Mesenchymal stem cell (in vitro differentiated cells and primary cell): ENCODE measurements at regions not wholly inside any gene's neighbourhood (a gene's known extent, or its start where the extent isn't known, plus 50 kb on each side); places are given as distances from the start of the nearest gene placed in this dataset.

Experiments used
- DNase-seq: peaks from one replicate; pipeline ENCODE4 v3.0.0-alpha.2; 2013
- H2AFZ ChIP-seq: one replicate; pipeline ENCODE4 v1.6.1; 2013; ENCODE audit warnings: low read depth, mild to moderate bottlenecking, control low read depth, inconsistent platforms, low read length, moderate library complexity
- H2AK5ac ChIP-seq: 2 replicates; pipeline ENCODE4 v1.6.1; 2013; ENCODE audit warnings: low read length, moderate library complexity, mild to moderate bottlenecking, inconsistent platforms; ENCODE audit not compliant: severe bottlenecking
- H2BK120ac ChIP-seq: one replicate; pipeline ENCODE4 v1.6.1; 2013; ENCODE audit warnings: low read depth, mild to moderate bottlenecking, inconsistent platforms, low read length, moderate library complexity
- H2BK12ac ChIP-seq, 2 experiments: one replicate each; pipeline ENCODE4 v1.6.1; 2013; ENCODE audit warnings: inconsistent platforms in 2 of 2, low read length in 2 of 2, mild to moderate bottlenecking in 2 of 2, moderate library complexity in 2 of 2, control low read depth in 1 of 2
- H2BK15ac ChIP-seq: one replicate; pipeline ENCODE4 v1.6.1; 2013; ENCODE audit warnings: mild to moderate bottlenecking, low read depth, inconsistent platforms; ENCODE audit not compliant: poor library complexity, severe bottlenecking
- H2BK5ac ChIP-seq: 2 replicates; pipeline ENCODE4 v1.6.1; 2013; ENCODE audit warnings: low read depth, mild to moderate bottlenecking, low read length, control low read depth, inconsistent platforms; ENCODE audit not compliant: poor library complexity, severe bottlenecking
- H3K14ac ChIP-seq, 2 experiments: one replicate each; pipeline ENCODE4 v1.6.1; 2013; ENCODE audit warnings: inconsistent platforms in 2 of 2, low read length in 2 of 2, control low read depth in 1 of 2, mild to moderate bottlenecking in 1 of 2, moderate library complexity in 1 of 2
- H3K18ac ChIP-seq, 2 experiments: one replicate each; pipeline ENCODE4 v1.6.1; 2013; ENCODE audit warnings: inconsistent platforms in 2 of 2, low read length in 2 of 2, control low read depth in 1 of 2, low read depth in 1 of 2, mild to moderate bottlenecking in 1 of 2
- H3K23ac ChIP-seq, 2 experiments: one replicate each; pipeline ENCODE4 v1.6.1; 2013; ENCODE audit warnings: inconsistent platforms in 2 of 2, low read length in 2 of 2, mild to moderate bottlenecking in 2 of 2, moderate library complexity in 2 of 2, control low read depth in 1 of 2
- H3K27ac ChIP-seq: 2 replicates; pipeline ENCODE4 v1.5.1; 2013; ENCODE audit warnings: mild to moderate bottlenecking, moderate library complexity, low read length, control low read depth, inconsistent platforms; ENCODE audit not compliant: poor library complexity, severe bottlenecking
- H3K27me3 ChIP-seq, 2 experiments: 2 replicates each; pipeline versions ENCODE4 v1.6.1 to v1.7.0; 2013; ENCODE audit warnings: low read length in 2 of 2, mild to moderate bottlenecking in 2 of 2, moderate library complexity in 2 of 2, control low read depth in 1 of 2, inconsistent platforms in 1 of 2; ENCODE audit not compliant: control insufficient read depth in 1 of 2, insufficient read depth in 1 of 2
- H3K36me3 ChIP-seq, 2 experiments: 2 replicates each; pipeline versions ENCODE4 v1.6.1 to v1.7.0; 2013; ENCODE audit warnings: low read length in 2 of 2, control low read depth in 1 of 2, inconsistent platforms in 1 of 2, low read depth in 1 of 2, mild to moderate bottlenecking in 1 of 2; ENCODE audit not compliant: insufficient read depth in 2 of 2, control insufficient read depth in 1 of 2
- H3K4ac ChIP-seq, 2 experiments: one replicate each; pipeline ENCODE4 v1.6.1; 2013; ENCODE audit warnings: inconsistent platforms in 2 of 2, low read length in 2 of 2, mild to moderate bottlenecking in 2 of 2, moderate library complexity in 2 of 2, control low read depth in 1 of 2, low read depth in 1 of 2
- H3K4me1 ChIP-seq: 2 replicates; pipeline ENCODE4 v1.6.1; 2013; ENCODE audit warnings: low read depth, low read length, control low read depth; ENCODE audit not compliant: control insufficient read depth, insufficient read depth
- H3K4me2 ChIP-seq: 2 replicates; pipeline ENCODE4 v1.6.1; 2013; ENCODE audit warnings: low read length, mild to moderate bottlenecking, inconsistent platforms; ENCODE audit not compliant: poor library complexity, severe bottlenecking
- H3K4me3 ChIP-seq, 2 experiments: 2 replicates each; pipeline versions ENCODE4 v1.5.1 to v1.7.0; 2013; ENCODE audit warnings: low read length in 2 of 2, mild to moderate bottlenecking in 2 of 2, control low read depth in 1 of 2, low read depth in 1 of 2; ENCODE audit not compliant: insufficient read depth in 1 of 2
- H3K79me1 ChIP-seq: replicated peaks from 2 replicates; pipeline ENCODE4 v1.6.1; 2013; ENCODE audit warnings: mild to moderate bottlenecking, control low read depth, low read length, inconsistent platforms; ENCODE audit not compliant: poor library complexity, severe bottlenecking
- H3K9ac ChIP-seq: 2 replicates; pipeline ENCODE4 v1.7.0; 2013; ENCODE audit warnings: mild to moderate bottlenecking, low read length, moderate library complexity
- H3K9me3 ChIP-seq: 2 replicates; pipeline ENCODE4 v1.7.0; 2013; ENCODE audit warnings: mild to moderate bottlenecking, low read length; ENCODE audit not compliant: control insufficient read depth
- H4K8ac ChIP-seq: one replicate; pipeline ENCODE4 v1.6.1; 2013; ENCODE audit warnings: inconsistent platforms, mild to moderate bottlenecking, low read length, moderate library complexity
- H4K91ac ChIP-seq: one replicate; pipeline ENCODE4 v1.6.1; 2013; ENCODE audit warnings: mild to moderate bottlenecking, low read length, inconsistent platforms
- WGBS: methylation state at CpG from one replicate; pipeline ENCODE4 v1.1.7; 2013; ENCODE audit warnings: mixed read lengths; 5-methylcytosine and 5-hydroxymethylcytosine counted together

- Histone ChIP-seq H3K4me1 (no peaks in the 10 kb centered on the region), H3K9me3 (peaks cover 3% of the 10 kb centered on the region), H2AFZ (no peak overlapping the region), H3K27ac (no peak overlapping the region), H3K4me2 (no peak overlapping the region), H2BK12ac (no peak overlapping the region), H3K4ac (no peak overlapping the region), H3K9ac (no peak overlapping the region), H4K8ac (no peak overlapping the region), H3K14ac (no peak overlapping the region), H2AK5ac (no peak overlapping the region), H4K91ac (no peak overlapping the region), H3K36me3 (no peaks in the 10 kb centered on the region), H3K4me3 (no peak overlapping the region), H2BK15ac (no peak overlapping the region), H3K23ac (no peak overlapping the region), H2BK5ac (no peak overlapping the region), H3K18ac (no peak overlapping the region), H3K27me3 (no peaks in the 10 kb centered on the region), H3K79me1 (no peaks in the 10 kb centered on the region), H2BK120ac (no peak overlapping the region)
- DNase-seq, result no peak
- 89% methylated on average over 2 of the region's 2 CpGs for WGBS
Observed at GRCh38 chr11:96794152-96794551, 404.3 kb downstream of the JRKL start.

GRCh38 chr11:96798445-96798844, 408.6 kb downstream of the JRKL start:
- Histone ChIP-seq H4K91ac (no peak overlapping the region), H3K4me2 (no peak overlapping the region), H3K4me3 (no peak overlapping the region), H3K27me3 (no peaks in the 10 kb centered on the region), H3K4me1 (no peaks in the 10 kb centered on the region), H3K27ac (no peak overlapping the region), H2BK120ac (no peak overlapping the region), H3K79me1 (no peaks in the 10 kb centered on the region), H3K14ac (no peak overlapping the region), H3K9ac (no peak overlapping the region), H2BK15ac (no peak overlapping the region), H3K4ac (no peak overlapping the region), H2BK12ac (no peak overlapping the region), H3K18ac (no peak overlapping the region), H3K9me3 (no peaks in the 10 kb centered on the region), H4K8ac (no peak overlapping the region), H2AFZ (no peak overlapping the region), H2BK5ac (no peak overlapping the region), H3K23ac (no peak overlapping the region), H3K36me3 (no peaks in the 10 kb centered on the region), H2AK5ac (no peak overlapping the region)
- WGBS, result 90% methylated on average over 1 of the region's 1 CpG
- DNase-seq, result no peak

GRCh38 chr11:96815236-96815635, 425.4 kb downstream of the JRKL start:
- Histone ChIP-seq H3K9me3 (peaks cover 5% of the 10 kb centered on the region), H2BK120ac (no peak overlapping the region), H4K91ac (no peak overlapping the region), H3K4me2 (no peak overlapping the region), H3K27ac (no peak overlapping the region), H3K4ac (no peak overlapping the region), H3K36me3 (no peaks in the 10 kb centered on the region), H3K79me1 (no peaks in the 10 kb centered on the region), H3K23ac (no peak overlapping the region), H2AFZ (no peak overlapping the region), H3K4me1 (no peaks in the 10 kb centered on the region), H3K18ac (no peak overlapping the region), H3K9ac (no peak overlapping the region), H4K8ac (no peak overlapping the region), H2BK15ac (no peak overlapping the region), H3K4me3 (no peak overlapping the region), H2AK5ac (no peak overlapping the region), H2BK5ac (no peak overlapping the region), H3K27me3 (no peaks in the 10 kb centered on the region), H3K14ac (no peak overlapping the region), H2BK12ac (no peak overlapping the region)
- 94% methylated on average over 2 of the region's 3 CpGs for WGBS
- DNase-seq, result no peak

- Histone ChIP-seq H2BK12ac (no peak overlapping the region), H2AK5ac (no peak overlapping the region), H3K27ac (no peak overlapping the region), H3K23ac (no peak overlapping the region), H3K18ac (no peak overlapping the region), H3K4me2 (no peak overlapping the region), H4K91ac (no peak overlapping the region), H2BK5ac (no peak overlapping the region), H4K8ac (no peak overlapping the region), H2AFZ (no peak overlapping the region), H3K27me3 (no peaks in the 10 kb centered on the region), H3K36me3 (no peaks in the 10 kb centered on the region), H3K79me1 (no peaks in the 10 kb centered on the region), H3K9me3 (no peaks in the 10 kb centered on the region), H2BK15ac (no peak overlapping the region), H3K4ac (no peak overlapping the region), H3K14ac (no peak overlapping the region), H3K4me3 (no peak overlapping the region), H2BK120ac (no peak overlapping the region), H3K4me1 (no peaks in the 10 kb centered on the region), H3K9ac (no peak overlapping the region)
- peak; percentile 61 for DNase-seq
- no CpG with 5 or more reads among the region's 3 CpGs for WGBS
Observed at GRCh38 chr11:96817482-96818399, 427.9 kb downstream of the JRKL start.
